ENCODE measurements at regions not wholly inside any gene's neighbourhood (a gene's known extent, or its start where the extent isn't known, plus 50 kb on each side); places are given as distances from the start of the nearest gene placed in this dataset.
A peak's percentile ranks its signal among the peaks of the same experiment; 100 is the strongest.

DNA sequence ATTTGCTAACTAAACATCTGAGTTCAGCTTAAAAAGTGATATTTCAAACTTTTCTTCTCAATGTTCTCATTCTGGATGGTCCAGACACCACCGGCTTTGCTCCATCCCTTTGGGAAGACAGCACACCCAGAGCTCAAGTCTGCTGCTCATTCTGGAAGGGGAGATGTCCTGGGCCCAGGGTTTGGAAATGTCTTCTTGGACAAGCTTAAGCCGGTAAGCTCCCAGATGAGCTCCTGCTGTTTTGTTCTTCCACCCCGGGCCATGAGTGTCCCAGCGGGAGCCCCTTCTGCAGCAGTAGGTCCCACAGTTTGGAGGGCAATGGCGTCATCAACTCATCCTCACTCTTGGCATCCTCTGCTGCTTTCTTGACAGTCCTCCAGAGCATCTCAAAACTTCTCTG, 105.2 kb downstream of the TMEM100 start:
- intact Hi-C loops (cut with DNase I), result no loop called here
- no peak for TF ChIP-seq CTCF (IDR thresholded peaks at IDR 0.05)
- no peak for TF ChIP-seq POLR2A (IDR thresholded peaks at IDR 0.05)
- no peak for TF ChIP-seq POLR2AphosphoS5 (IDR thresholded peaks at IDR 0.05; ENCODE audit: insufficient read depth in 1 of 2, low read depth in 1 of 2)
- H3K27ac ChIP-seq, result no peak overlapping the region
- no peaks in the 10 kb centered on the region for H3K9me3 ChIP-seq
- H3K27me3 ChIP-seq, result no peaks in the 10 kb centered on the region
- no peaks in the 10 kb centered on the region for H3K36me3 ChIP-seq
- DNase-seq (ENCODE audit: extremely low spot score in 2 of 2), result no peak
- H3K4me3 ChIP-seq, result no peak overlapping the region
- no peaks in the 10 kb centered on the region for H3K4me1 ChIP-seq

- TF ChIP-seq CTCF (IDR thresholded peaks at IDR 0.05), result no peak
- no peak for TF ChIP-seq POLR2A (IDR thresholded peaks at IDR 0.05)
- TF ChIP-seq POLR2AphosphoS5 (IDR thresholded peaks at IDR 0.05; ENCODE audit: insufficient read depth in 1 of 2, low read depth in 1 of 2), result no peak
- H3K27ac ChIP-seq, result no peak overlapping the region
- no peak for DNase-seq (ENCODE audit: extremely low spot score in 2 of 2)
- H3K4me1 ChIP-seq, result peaks cover 15% of the 10 kb centered on the region
- intact Hi-C loops (cut with DNase I), result no loop called here
- no peak overlapping the region for H3K4me3 ChIP-seq
- no peaks in the 10 kb centered on the region for H3K36me3 ChIP-seq
- no peaks in the 10 kb centered on the region for H3K27me3 ChIP-seq
- no peaks in the 10 kb centered on the region for H3K9me3 ChIP-seq
Measured at GRCh38 chr17:55614061-55614460, 102.8 kb upstream of the SMIM36 start.

- Histone ChIP-seq H3K27ac (no peak overlapping the region), H3K4me3 (no peak overlapping the region), H3K27me3 (no peaks in the 10 kb centered on the region), H3K9me3 (no peaks in the 10 kb centered on the region), H3K4me1 (peaks cover 24% of the 10 kb centered on the region), H3K36me3 (no peaks in the 10 kb centered on the region)
- DNase-seq (ENCODE audit: extremely low spot score in 2 of 2), result no peak
- TF ChIP-seq POLR2AphosphoS5 (IDR thresholded peaks at IDR 0.05; ENCODE audit: insufficient read depth in 1 of 2, low read depth in 1 of 2), result no peak
- TF ChIP-seq CTCF (IDR thresholded peaks at IDR 0.05), result no peak
- TF ChIP-seq POLR2A (IDR thresholded peaks at IDR 0.05), result no peak
- intact Hi-C loops (cut with DNase I), result no loop called here
Measured at GRCh38 chr17:55612691-55613141, 101.5 kb upstream of the SMIM36 start.

- Histone ChIP-seq H3K9me3 (no peaks in the 10 kb centered on the region), H3K36me3 (no peaks in the 10 kb centered on the region), H3K4me1 (peaks cover 40% of the 10 kb centered on the region), H3K27me3 (no peaks in the 10 kb centered on the region), H3K27ac (no peak overlapping the region), H3K4me3 (no peak overlapping the region)
- DNase-seq (ENCODE audit: extremely low spot score in 2 of 2), result no peak
- TF ChIP-seq CTCF (IDR thresholded peaks at IDR 0.05) (no peak), POLR2A (IDR thresholded peaks at IDR 0.05) (no peak), POLR2AphosphoS5 (IDR thresholded peaks at IDR 0.05; ENCODE audit: insufficient read depth in 1 of 2, low read depth in 1 of 2) (no peak)
- intact Hi-C loops (cut with DNase I), result loop anchor here (10.0 kb wide), 1 partner anchor 83 kb away; no protein-coding TSS in a partner anchor
Measured at GRCh38 chr17:55607731-55608341, 96.6 kb upstream of the SMIM36 start.

- Histone ChIP-seq H3K36me3 (no peaks in the 10 kb centered on the region), H3K9me3 (no peaks in the 10 kb centered on the region), H3K4me1 (peaks cover 40% of the 10 kb centered on the region), H3K27me3 (no peaks in the 10 kb centered on the region), H3K4me3 (no peak overlapping the region), H3K27ac (peak overlapping the region; percentile 33)
- no peak for DNase-seq (ENCODE audit: extremely low spot score in 2 of 2)
- intact Hi-C loops (cut with DNase I), result loop anchor here (10.0 kb wide), 1 partner anchor 82 kb away; no protein-coding TSS in a partner anchor
- no peak for TF ChIP-seq CTCF (IDR thresholded peaks at IDR 0.05)
- no peak for TF ChIP-seq POLR2A (IDR thresholded peaks at IDR 0.05)
- no peak for TF ChIP-seq POLR2AphosphoS5 (IDR thresholded peaks at IDR 0.05; ENCODE audit: insufficient read depth in 1 of 2, low read depth in 1 of 2)
Measured at GRCh38 chr17:55606488-55606815, 95.2 kb upstream of the SMIM36 start.

Data from vagina (tissue), 2 donors.